ENCODE measurements at regions not wholly inside any gene's neighbourhood (a gene's known extent, or its start where the extent isn't known, plus 50 kb on each side); places are given as distances from the start of the nearest gene placed in this dataset.
A peak's percentile ranks its signal among the peaks of the same experiment; 100 is the strongest.
"Not testable (repeated sequence)": the region's sequence is repeated elsewhere in the genome, so short reads cannot be mapped to it uniquely, and the experiment has no call there.

DNA sequence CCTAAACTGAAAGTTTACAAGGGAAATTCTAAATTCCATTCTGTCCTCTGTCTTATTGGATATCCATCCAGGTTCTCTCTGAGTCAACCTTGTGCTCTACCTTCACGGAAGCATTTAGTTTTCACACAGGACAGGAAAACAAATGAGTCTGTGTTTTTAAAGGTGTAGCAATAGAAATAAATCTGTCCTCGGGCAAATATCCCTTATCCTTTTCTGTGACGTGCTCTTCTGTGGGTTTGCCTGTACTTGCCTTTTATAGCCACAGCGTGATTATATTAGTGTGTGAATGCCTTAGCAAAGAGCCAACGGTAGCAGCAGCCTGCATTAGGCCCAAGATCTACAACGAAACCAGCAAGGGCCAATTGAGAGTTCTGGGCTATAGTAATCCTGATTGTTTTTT is 127.2 kb upstream of the PLSCR5 start:
- DNase-seq = no peak

DNA sequence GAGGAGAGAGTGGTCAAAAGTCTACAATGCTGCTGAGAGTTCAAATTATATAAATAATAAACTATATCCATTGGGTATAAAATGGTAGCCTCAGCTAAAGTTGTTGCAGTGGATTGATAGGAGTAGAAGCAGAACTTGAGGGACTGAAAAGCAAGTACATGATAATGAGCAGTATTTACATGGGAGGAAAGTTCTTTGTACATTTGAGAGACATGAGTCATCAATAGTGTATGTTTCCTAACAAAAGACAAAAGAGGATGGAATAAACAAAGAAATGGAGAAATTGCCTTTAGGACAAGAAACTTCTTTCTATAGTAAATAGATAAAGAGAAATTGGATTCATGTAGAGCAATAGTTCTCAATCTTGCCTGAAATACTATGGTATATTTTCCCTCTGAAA is 110.0 kb upstream of the PLSCR5 start:
- DNase-seq = no peak

DNA sequence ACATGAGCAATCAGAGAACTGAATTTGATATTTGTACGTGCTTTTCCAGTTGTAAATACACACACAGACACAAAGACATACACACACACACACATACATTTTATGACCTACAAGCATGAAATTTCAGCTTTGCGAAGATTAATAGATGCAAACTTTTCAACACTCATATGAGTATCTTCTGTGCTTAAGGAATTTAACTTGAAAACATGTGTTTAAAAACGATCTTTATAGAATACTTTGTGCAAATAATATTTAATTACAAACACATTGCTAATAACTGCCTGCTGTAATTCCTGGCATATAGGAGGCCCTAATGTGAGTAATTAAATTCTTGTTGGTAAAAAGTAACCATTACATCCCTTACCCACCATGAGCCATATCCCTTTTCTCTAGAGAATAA is 107.7 kb upstream of the PLSCR5 start:
- no peak for DNase-seq

DNA sequence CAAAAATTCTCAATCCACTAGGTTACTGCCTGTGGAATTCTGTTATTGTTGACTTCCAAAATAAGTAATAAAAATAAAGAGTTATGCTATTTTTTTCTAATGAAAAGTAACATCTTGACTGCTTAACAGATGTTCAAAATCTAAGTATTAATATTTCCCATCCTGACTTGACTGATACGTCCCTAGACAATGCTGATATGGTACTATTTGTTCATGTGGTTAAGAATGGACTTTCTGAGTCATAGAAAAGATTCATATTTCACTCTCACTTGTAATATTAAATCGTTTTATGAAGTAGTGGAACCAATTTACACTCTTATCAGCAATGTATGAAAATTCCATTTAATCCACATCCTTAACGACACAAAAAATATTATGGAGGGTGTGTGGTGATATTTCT is 104.8 kb upstream of the PLSCR5 start:
- DNase-seq = no peak

DNA sequence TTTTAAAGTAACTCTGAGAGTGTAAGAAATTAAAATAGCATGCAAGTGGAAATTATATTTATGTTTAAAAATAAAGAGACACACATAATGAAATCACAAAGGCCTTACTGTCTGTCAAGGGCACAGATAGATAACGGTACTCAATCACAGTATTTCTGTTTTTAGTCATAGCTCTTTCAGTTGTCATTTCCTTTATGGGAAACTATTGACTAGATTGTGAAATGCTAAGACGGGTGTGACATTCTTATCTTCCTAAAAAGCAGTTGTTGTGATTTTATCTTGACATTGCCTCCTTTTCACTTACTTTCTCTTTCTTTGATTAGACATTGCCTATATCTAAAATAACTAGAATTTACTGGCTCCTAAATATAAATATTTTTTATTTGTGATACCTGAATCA is 100.1 kb upstream of the PLSCR5 start:
- peak; percentile 26 for DNase-seq

DNA sequence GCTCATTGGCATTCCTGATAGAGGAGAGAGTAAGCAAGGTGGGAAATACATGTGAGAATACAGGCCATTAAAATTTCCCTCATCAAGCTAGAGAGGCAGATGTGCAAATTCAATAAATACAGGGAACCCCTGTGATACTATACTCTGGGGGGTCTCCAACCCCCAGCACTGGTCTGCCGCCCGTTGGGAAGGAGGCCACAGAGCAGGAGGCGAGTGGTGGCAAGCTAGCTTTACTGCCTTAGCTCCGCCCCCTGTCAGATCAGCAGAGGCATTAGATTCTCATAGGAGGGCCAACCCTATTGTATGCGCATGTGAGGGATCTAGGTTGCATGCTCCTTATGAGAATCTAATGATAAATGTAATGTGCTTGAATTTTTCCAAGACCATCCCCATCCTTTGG is 97.1 kb upstream of the PLSCR5 start:
- no peak for DNase-seq

DNA sequence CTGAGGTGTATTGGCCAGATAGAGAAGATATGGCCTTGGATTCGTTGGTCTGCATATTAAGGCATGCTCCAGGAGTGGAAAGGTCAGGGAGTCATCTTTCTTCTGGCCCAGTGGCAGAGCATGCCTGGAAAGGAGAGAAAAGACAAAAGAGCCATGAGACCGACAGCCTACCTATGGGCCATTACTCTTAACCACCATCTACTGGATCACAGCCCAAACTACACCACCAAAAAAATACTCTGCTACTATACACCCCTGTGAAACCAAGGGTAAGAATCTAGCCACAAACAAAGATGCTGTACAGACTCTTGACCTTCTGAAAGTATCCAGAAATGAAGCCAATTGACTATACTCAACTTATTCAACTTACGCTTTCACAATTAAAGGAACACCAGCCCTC is 96.1 kb upstream of the PLSCR5 start:
- DNase-seq = no peak

DNA sequence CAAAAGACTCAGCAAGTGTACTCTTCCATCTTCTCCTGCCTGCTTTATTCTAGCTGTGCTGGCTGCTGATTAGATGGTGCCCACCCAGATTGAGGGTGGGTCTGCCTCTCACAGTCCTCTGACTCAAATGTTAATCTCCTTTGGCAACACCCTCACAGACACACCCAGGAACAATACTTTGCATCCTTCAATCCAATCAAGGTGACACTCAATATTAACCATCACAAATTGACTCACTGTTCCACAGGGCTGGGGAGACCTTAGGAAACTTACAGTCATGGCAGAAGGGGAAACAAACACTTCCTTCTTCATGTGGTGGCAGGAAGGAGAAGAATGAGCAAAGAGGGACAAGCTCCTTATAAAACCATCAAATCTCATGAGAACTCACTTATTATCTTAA is 94.9 kb upstream of the PLSCR5 start:
- DNase-seq = not testable (repeated sequence)

DNA sequence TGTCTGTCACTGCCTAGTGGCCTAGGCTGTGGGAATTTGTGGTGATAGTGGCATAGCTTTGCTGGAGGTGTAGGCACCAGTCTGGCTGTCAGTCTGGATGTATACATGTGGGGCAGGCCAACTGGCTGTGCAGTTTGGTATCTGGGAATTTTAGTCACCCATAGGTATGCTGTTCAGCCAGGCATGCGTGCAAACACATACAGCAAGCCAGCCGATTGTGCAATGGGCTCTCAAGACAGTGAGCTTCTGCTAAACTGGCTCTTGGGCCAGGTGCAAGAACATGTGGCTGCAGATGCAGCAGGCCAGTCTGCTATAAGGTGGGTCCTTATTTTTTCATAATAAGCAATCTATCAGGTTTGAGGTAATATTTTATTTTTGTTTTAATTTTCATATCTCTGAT is 87.1 kb upstream of the PLSCR5 start:
- DNase-seq = no peak

DNA sequence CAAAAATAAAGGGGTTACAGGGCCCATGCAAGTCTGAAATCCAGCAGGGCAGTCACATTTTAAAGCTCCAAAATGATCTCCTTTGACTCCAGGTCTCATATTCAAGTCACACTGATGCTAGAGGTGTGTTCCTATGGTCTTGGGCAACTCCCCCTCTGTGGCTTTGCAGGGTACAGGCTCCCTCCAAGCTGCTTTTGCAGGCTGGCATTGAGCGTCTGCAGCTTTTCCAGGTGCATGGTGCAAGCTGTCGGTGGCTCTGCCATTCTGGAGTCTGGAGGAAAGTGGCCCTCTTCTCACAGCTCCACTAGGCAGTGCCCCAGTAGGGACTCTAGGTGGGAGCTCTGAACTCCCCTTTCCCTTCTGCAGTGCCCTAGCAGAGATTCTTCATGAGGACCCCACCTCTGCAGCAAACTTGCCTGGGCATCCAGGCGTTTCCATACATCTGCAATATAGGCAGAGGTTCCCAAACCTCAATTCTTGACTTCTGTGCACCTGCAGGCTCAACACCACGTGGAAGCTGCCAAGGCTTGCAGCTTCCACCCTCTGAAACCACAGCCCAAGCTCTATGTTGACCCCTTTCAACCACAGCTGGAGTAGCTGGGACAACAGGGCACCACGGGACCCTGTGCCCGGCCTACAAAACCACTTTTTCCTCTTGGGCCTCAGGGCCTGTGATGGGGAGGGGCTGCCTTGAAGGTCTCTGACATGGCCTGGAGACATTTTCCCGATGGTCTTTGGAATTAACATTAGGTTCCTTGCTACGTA is 80.1 kb upstream of the PLSCR5 start:
- no peak for DNase-seq

DNA sequence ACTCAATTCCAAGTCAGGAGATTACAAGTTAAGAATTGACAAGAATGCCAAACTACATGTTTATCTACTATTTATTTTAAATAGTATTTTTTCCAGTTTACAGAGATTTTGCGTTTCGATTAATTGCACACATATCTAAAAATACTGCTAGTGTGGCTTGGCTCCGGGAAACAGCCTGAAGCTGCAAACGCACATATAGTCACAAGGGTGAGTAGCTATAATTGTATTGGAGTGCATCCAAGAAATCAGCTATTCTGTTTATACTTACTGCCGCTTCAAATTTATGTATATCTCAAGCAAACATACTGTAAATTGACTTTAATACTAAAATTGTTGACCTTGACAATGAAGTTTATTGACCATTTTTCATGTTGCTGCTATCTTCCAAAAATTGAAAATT is 77.0 kb upstream of the PLSCR5 start:
- no peak for DNase-seq

DNA sequence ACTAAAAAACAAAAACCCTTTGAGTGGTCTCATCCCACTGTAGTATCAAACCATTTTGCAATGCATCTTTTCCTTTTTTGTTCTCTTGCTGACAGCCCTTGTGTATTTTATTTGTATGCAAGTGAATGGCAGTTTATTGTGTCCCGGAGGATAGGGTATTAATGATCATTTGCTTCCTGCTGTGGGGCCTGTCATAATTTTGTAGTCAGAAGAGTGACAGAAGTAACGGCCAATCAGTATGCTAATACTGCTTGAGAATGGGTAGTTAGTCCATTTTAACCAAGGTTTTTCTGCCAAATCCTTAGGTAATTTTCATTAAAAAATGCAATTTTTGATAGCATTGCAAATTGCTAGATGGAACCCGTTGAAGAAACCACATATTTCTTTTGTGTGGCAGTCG is 75.5 kb upstream of the PLSCR5 start:
- DNase-seq = no peak

DNA sequence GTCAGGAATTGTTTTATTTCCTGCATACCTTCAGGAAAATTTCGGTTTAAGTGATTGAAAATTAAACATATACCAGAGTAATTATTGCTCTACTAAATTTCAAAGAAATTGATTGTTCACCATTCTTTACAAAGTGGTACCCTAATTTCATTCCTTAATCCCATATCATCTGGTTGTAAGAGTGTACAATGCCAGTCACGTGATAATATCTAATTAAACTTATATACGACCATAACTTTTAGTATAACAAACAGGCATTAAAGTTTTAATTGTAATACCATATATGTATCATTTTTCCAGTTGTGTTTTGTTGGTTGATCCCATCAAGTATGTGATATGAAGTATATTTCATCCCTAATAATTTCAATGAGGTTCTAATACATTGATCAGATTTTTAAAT is 74.8 kb upstream of the PLSCR5 start:
- no peak for DNase-seq

DNA sequence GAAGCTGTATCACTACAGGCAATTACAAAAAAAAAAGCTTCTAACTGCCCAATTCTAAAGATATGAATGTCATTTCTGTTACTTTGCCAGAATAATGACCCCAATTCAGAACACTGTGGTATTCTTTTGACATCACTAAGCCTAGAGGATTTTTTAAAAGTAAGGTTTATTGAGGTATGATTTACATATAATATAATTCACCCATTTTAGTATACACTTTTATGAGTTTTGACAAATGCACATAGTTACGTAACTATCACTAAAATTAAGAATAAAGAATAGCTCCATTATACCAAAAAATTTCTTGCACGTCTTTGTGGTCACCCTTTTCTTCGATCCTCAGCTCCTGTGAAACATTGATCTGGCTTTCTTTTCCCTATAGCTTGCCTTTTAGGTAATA is 74.0 kb upstream of the PLSCR5 start:
- DNase-seq = no peak

DNA sequence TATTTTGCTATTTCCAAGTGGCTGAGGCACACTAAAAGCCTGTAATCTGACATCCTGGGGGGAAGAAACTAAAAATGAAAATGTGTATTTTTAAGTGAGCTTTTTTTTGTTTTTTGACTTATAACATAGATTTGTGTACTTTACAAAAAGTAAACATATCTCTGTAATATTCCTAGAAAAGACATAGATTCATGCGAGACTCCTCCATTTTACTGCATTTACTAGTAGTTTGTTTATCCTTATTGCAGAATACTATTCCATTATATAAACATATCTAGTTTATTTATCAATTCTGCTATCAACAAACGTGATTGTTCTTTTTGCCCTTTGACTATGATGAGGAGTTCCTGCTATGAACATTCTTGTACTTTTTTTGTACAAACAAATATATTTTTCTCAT is 67.8 kb upstream of the PLSCR5 start:
- DNase-seq = no peak

DNA sequence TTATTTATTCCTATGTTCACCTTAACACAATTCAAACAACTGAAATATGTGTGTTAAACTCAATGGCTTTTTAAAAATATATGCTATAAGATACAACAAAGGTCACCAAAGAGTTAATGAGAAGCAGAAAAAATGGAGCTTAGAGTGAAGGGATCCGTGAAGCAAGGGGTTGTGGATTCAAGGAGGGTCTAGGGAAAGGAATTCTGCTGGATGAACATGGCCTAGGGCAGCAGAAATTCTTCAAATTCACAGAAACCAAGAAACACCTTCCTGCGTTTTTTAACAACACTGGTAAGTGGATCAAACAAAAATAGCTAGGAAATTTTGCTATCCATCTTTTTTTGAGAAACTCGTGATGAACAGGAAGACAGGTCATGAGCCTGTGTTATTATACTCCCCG is 59.3 kb upstream of the PLSCR5 start:
- DNase-seq = no peak

DNA sequence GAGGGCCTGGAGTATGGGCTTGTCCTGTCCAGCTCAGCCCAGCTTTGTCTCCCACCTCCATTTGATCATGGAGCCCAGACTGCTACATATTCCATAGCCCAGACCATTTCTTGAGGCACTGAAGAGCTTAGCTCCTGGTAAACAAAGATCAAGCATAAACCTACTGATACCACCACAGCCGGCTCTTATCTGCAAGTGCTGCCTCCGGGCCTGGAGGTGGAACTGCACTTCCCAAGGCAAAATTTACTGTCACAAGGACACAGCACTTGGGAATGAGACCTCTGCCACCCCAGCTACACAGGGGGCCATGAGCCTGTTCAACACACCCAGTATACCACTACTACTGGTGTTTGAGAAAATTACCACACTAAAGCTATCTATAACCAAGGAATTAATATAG is 53.7 kb upstream of the PLSCR5 start:
- no peak for DNase-seq

DNA sequence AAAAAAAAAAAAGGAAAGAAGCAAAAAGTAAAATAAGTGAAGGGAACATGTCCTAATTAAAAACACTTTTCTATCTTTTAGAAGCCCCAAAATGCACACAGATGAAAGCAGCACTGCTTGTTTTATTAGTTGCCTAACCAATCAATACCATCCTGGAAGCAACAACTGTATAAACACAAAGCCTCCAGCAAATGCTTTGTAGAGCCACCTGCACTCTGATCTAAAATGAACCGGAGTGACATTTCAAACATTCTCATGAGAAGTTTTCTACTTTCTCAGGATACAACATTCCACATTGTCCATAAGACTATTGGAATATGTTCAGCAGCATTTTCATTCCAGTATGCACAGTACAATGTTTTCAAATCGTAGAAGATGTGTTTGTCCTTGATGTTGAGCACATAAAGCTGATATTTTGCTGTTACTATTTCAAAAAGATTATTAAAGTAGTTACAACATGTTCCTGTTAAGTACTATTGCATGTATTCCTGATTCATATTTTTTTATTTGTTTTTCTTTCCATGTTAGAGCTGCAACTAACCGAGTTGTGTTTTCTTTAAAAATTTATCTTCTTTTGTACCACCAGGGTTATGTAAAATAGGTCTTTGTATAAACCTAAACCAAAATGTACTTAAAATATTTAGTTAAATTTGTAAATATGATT is 50.3 kb upstream of the PLSCR5 start:
- no peak for DNase-seq
